ENCODE measurements at regions not wholly inside any gene's neighbourhood (a gene's known extent, or its start where the extent isn't known, plus 50 kb on each side); places are given as distances from the start of the nearest gene placed in this dataset.
"Not testable (repeated sequence)": the region's sequence is repeated elsewhere in the genome, so short reads cannot be mapped to it uniquely, and the experiment has no call there.

GRCh38 chr16:86222965-86223551 lies 287.3 kb upstream of the FOXF1 start:
- no peak overlapping the region for H3K4me3 Mint-ChIP-seq
- DNase-seq, result no peak
- peaks cover 15% of the 10 kb centered on the region for H3K27me3 Mint-ChIP-seq
- H3K4me1 Mint-ChIP-seq, result no peaks in the 10 kb centered on the region
- no peaks in the 10 kb centered on the region for H3K9me3 Mint-ChIP-seq
- no peak overlapping the region for H3K27ac Mint-ChIP-seq
- no peaks in the 10 kb centered on the region for H3K36me3 Mint-ChIP-seq

DNA sequence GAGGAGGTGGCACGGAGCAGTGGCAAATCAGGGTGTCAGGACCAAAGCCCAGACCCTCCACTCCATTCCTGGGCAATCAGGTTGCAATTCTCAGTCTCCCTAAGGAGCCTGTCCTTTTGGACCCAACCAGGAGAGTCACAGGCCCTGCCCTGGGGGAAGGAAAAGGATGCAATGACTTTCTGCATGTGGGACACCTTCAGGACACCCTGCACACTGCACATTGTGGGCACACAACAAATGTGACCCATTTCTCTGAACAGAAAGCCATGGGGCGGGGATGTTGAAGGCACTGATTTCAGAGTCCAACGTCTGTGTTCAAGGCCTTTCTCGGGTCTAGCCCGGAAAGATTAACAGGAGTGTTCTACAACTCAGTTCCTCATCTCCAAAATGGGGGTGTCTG lies 286.2 kb upstream of the FOXF1 start:
- Mint-ChIP-seq H3K36me3 (no peaks in the 10 kb centered on the region), H3K27ac (no peak overlapping the region), H3K4me3 (no peak overlapping the region), H3K4me1 (no peaks in the 10 kb centered on the region), H3K9me3 (no peaks in the 10 kb centered on the region), H3K27me3 (peaks cover 19% of the 10 kb centered on the region)
- DNase-seq, result no peak

GRCh38 chr16:86224629-86225028 lies 285.7 kb upstream of the FOXF1 start:
- Mint-ChIP-seq H3K4me3 (no peak overlapping the region), H3K36me3 (no peaks in the 10 kb centered on the region), H3K4me1 (no peaks in the 10 kb centered on the region), H3K9me3 (no peaks in the 10 kb centered on the region), H3K27me3 (peaks cover 20% of the 10 kb centered on the region), H3K27ac (no peak overlapping the region)
- DNase-seq, result no peak

DNA sequence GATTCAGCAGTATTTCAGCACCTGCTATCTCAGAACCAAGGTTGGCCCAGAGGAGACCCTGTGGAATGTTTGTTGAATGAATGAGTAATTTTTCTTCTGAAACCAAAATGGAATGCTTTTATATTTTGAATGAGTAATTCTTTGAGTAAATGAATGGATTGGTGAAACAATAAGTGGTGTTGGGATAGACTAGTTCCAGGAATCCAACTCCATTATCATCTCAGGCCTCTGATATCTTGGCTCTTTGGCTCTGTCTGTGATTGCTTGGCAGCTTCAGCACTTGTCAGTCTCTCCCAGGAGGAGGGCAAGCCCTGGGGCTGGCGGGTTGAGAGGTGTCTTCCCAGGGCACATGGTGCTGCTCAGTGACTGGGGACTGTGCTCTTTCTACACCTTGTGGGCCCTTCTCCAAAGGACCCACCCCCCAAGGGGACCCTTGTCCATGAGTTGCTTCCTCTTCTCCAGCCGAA lies 284.4 kb upstream of the FOXF1 start:
- no peak for DNase-seq
- no peak overlapping the region for H3K4me3 Mint-ChIP-seq
- peaks cover 25% of the 10 kb centered on the region for H3K27me3 Mint-ChIP-seq
- H3K9me3 Mint-ChIP-seq, result no peaks in the 10 kb centered on the region
- H3K36me3 Mint-ChIP-seq, result no peaks in the 10 kb centered on the region
- H3K4me1 Mint-ChIP-seq, result no peaks in the 10 kb centered on the region
- H3K27ac Mint-ChIP-seq, result no peak overlapping the region

- H3K27ac Mint-ChIP-seq, result no peak overlapping the region
Observed at GRCh38 chr16:86227041-86227440, 283.3 kb upstream of the FOXF1 start.

DNA sequence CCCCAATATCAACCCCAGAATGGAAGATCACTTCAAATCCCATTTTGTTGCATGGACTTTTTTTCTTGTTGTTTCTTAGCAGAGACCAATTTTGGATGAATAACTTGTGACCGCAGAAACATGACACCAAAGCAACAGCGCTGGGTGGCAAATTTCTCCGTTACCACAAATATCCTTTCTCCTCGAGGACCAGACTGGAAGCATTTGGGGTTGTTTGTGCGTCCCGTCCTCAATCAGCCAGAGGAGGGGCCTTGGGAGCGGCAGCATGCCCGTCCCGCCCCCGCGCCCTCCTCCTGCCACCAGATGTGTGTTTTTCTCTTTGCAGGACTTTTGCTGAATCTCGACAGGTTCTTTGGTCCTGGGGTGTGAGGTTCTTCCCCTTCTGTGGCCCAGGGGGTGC lies 282.5 kb upstream of the FOXF1 start:
- no peaks in the 10 kb centered on the region for H3K4me1 Mint-ChIP-seq
- no peak overlapping the region for H3K27ac Mint-ChIP-seq
- H3K9me3 Mint-ChIP-seq, result no peaks in the 10 kb centered on the region
- H3K36me3 Mint-ChIP-seq, result no peaks in the 10 kb centered on the region
- H3K27me3 Mint-ChIP-seq, result peaks cover 20% of the 10 kb centered on the region
- no peak for DNase-seq
- no peak overlapping the region for H3K4me3 Mint-ChIP-seq

More at GRCh38 chr16:86227041-86227440, 283.3 kb upstream of the FOXF1 start:
- Mint-ChIP-seq H3K27me3 (peaks cover 23% of the 10 kb centered on the region), H3K4me1 (no peaks in the 10 kb centered on the region), H3K9me3 (no peaks in the 10 kb centered on the region), H3K36me3 (no peaks in the 10 kb centered on the region), H3K4me3 (no peak overlapping the region)
- DNase-seq, result no peak

DNA sequence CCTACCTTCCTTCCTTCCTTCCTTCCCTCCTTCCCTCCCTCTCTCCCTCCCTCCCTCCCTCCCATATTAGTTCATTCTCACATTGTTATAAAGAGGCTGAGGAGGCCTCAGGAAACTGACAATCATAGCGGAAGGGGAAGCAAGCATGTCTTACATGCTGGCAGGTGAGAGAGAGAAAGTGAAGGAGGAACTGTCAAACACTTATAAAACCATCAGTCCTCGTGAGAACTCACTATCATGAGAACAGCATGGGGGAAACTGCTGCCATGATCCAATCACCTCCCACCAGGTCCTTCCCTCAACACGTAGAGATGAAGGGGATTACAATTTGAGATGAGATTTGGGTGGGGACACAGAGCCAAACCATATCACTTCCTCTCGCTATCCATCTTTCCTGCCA lies 281.6 kb upstream of the FOXF1 start:
- no peaks in the 10 kb centered on the region for H3K9me3 Mint-ChIP-seq
- no peaks in the 10 kb centered on the region for H3K36me3 Mint-ChIP-seq
- no peaks in the 10 kb centered on the region for H3K4me1 Mint-ChIP-seq
- no peak overlapping the region for H3K27ac Mint-ChIP-seq
- no peak for DNase-seq
- no peak overlapping the region for H3K4me3 Mint-ChIP-seq
- peaks cover 25% of the 10 kb centered on the region for H3K27me3 Mint-ChIP-seq

GRCh38 chr16:86229283-86229682 lies 281.0 kb upstream of the FOXF1 start:
- Mint-ChIP-seq H3K4me3 (no peak overlapping the region), H3K4me1 (no peaks in the 10 kb centered on the region), H3K9me3 (no peaks in the 10 kb centered on the region), H3K27ac (no peak overlapping the region), H3K36me3 (no peaks in the 10 kb centered on the region), H3K27me3 (peaks cover 25% of the 10 kb centered on the region)
- DNase-seq, result no peak

DNA sequence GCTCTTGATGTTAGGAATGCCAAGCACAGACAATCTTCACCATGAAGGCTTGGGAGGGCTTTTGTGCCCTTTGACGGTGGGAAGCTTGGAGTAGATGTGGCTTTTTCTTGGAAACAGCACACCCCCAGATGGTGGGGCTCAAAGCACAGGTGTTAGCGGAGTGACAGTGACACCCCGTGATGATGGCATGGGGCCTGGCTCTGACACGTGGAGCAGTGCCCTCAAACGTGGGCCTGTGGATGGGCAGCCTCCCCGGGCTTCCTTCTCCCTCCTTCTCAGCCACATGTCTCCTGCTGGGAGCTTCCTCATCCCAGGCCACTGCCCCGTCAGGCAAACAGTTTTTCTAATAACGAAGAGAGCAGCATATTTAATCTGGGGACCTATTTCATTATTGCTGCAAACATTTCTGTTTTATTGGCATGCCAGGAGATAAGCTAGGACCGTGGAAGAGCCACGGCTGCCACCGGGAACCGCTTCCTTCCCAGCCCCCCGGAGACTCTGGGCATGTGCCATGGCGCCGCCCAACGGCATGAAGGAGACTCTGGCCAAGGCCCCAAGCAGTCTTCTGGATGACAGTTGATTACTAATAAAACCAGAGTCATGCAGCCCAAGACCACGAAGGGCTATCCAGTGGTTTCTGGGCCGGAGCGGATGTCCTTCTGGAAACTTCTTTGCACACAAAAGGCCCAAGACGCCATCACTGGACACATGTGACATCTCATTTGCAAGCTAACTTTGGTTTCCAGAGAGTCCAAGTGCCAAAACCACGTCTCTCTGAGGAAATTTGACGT lies 280.3 kb upstream of the FOXF1 start:
- Mint-ChIP-seq H3K4me3 (no peak overlapping the region), H3K27me3 (peaks cover 25% of the 10 kb centered on the region), H3K36me3 (no peaks in the 10 kb centered on the region), H3K27ac (no peak overlapping the region), H3K9me3 (no peaks in the 10 kb centered on the region), H3K4me1 (no peaks in the 10 kb centered on the region)
- no peak for DNase-seq

GRCh38 chr16:86231321-86231995 lies 278.9 kb upstream of the FOXF1 start:
- Mint-ChIP-seq H3K36me3 (no peaks in the 10 kb centered on the region), H3K4me3 (no peak overlapping the region), H3K27me3 (peaks cover 25% of the 10 kb centered on the region), H3K4me1 (no peaks in the 10 kb centered on the region), H3K27ac (no peak overlapping the region), H3K9me3 (no peaks in the 10 kb centered on the region)
- DNase-seq, result no peak

GRCh38 chr16:86231996-86232350 lies 278.4 kb upstream of the FOXF1 start:
- H3K9me3 Mint-ChIP-seq, result no peaks in the 10 kb centered on the region
- peaks cover 25% of the 10 kb centered on the region for H3K27me3 Mint-ChIP-seq
- no peak overlapping the region for H3K4me3 Mint-ChIP-seq
- H3K4me1 Mint-ChIP-seq, result no peaks in the 10 kb centered on the region
- no peak overlapping the region for H3K27ac Mint-ChIP-seq
- no peak for DNase-seq
- H3K36me3 Mint-ChIP-seq, result no peaks in the 10 kb centered on the region

- DNase-seq, result no peak
Observed at GRCh38 chr16:86232496-86232895, 277.8 kb upstream of the FOXF1 start.

GRCh38 chr16:86233506-86233905 lies 276.8 kb upstream of the FOXF1 start:
- peaks cover 18% of the 10 kb centered on the region for H3K27me3 Mint-ChIP-seq
- not testable (repeated sequence) for DNase-seq, H3K9me3 Mint-ChIP-seq, H3K4me3 Mint-ChIP-seq, H3K4me1 Mint-ChIP-seq, H3K27ac Mint-ChIP-seq, H3K36me3 Mint-ChIP-seq

More at GRCh38 chr16:86232496-86232895, 277.8 kb upstream of the FOXF1 start:
- Mint-ChIP-seq H3K27ac (no peak overlapping the region), H3K4me3 (no peak overlapping the region), H3K36me3 (no peaks in the 10 kb centered on the region), H3K9me3 (no peaks in the 10 kb centered on the region), H3K27me3 (peaks cover 23% of the 10 kb centered on the region), H3K4me1 (no peaks in the 10 kb centered on the region)

DNA sequence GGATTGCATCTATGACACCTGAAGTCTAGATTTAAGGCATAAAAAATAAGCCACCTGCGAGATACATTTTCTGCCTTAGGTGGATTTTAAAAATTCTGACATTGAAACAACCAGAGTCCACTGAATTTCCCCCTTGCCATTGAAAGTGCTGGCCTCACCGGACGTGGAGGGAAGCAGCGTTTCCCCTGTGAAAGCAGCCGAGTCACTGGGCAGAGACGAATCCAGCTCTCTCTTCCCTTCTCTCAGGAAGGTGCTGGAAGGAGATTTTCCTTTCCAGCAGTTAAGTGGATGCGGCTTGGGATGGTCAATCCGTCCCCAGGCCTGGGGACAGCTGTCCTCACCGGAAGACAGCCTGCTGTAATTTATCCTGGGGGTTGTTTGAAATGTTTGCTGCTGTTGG lies 270.9 kb upstream of the FOXF1 start:
- no peak for DNase-seq
- no peaks in the 10 kb centered on the region for H3K4me1 Mint-ChIP-seq
- H3K27ac Mint-ChIP-seq, result no peak overlapping the region
- H3K9me3 Mint-ChIP-seq, result no peaks in the 10 kb centered on the region
- H3K27me3 Mint-ChIP-seq, result peaks cover 35% of the 10 kb centered on the region
- H3K36me3 Mint-ChIP-seq, result no peaks in the 10 kb centered on the region
- no peak overlapping the region for H3K4me3 Mint-ChIP-seq

GRCh38 chr16:86240716-86241363 lies 269.5 kb upstream of the FOXF1 start:
- Mint-ChIP-seq H3K4me3 (no peak overlapping the region), H3K36me3 (no peaks in the 10 kb centered on the region), H3K9me3 (no peaks in the 10 kb centered on the region), H3K27ac (no peak overlapping the region), H3K4me1 (no peaks in the 10 kb centered on the region), H3K27me3 (peaks cover 36% of the 10 kb centered on the region)
- no peak for DNase-seq
